ENCODE measurements at regions not wholly inside any gene's neighbourhood (a gene's known extent, or its start where the extent isn't known, plus 50 kb on each side); places are given as distances from the start of the nearest gene placed in this dataset.
A peak's percentile ranks its signal among the peaks of the same experiment; 100 is the strongest.
"Not testable (repeated sequence)": the region's sequence is repeated elsewhere in the genome, so short reads cannot be mapped to it uniquely, and the experiment has no call there.

GRCh38 chr1:14403961-14404645, 194.4 kb upstream of the KAZN start:
- DNase-seq (ENCODE audit: low read depth in 4 of 6, low spot score in 6 of 6), result no peak

GRCh38 chr1:14404862-14405301, 193.6 kb upstream of the KAZN start:
- Histone ChIP-seq H3K4me3 (ENCODE audit: low read depth, low read length) (no peak overlapping the region), H3K27ac (ENCODE audit: low read depth, low read length) (no peak overlapping the region), H3K27me3 (ENCODE audit: control insufficient read depth, insufficient read depth, low read length) (no peaks in the 10 kb centered on the region), H3K9me3 (ENCODE audit: control insufficient read depth, insufficient read depth, low read length) (peaks cover 2% of the 10 kb centered on the region), H3K4me1 (ENCODE audit: control insufficient read depth, insufficient read depth, low read length) (no peaks in the 10 kb centered on the region), H3K36me3 (ENCODE audit: control insufficient read depth, insufficient read depth, low read length) (no peaks in the 10 kb centered on the region)
- DNase-seq (ENCODE audit: low read depth in 4 of 6, low spot score in 6 of 6), result peak in 2 of 6 donors; percentile 64 to 72
- WGBS (ENCODE audit: insufficient coverage), result no CpG with 5 or more reads among the region's 1 CpG

More at GRCh38 chr1:14403961-14404645, 194.4 kb upstream of the KAZN start:
- H3K36me3 ChIP-seq (ENCODE audit: control insufficient read depth, insufficient read depth, low read length), result no peaks in the 10 kb centered on the region
- 96% methylated on average over 9 of the region's 13 CpGs for WGBS (ENCODE audit: insufficient coverage)
- peaks cover 2% of the 10 kb centered on the region for H3K9me3 ChIP-seq (ENCODE audit: control insufficient read depth, insufficient read depth, low read length)
- no peak overlapping the region for H3K4me3 ChIP-seq (ENCODE audit: low read depth, low read length)
- H3K27me3 ChIP-seq (ENCODE audit: control insufficient read depth, insufficient read depth, low read length), result no peaks in the 10 kb centered on the region
- H3K27ac ChIP-seq (ENCODE audit: low read depth, low read length), result no peak overlapping the region
- H3K4me1 ChIP-seq (ENCODE audit: control insufficient read depth, insufficient read depth, low read length), result no peaks in the 10 kb centered on the region

GRCh38 chr1:14412235-14412634, 186.2 kb upstream of the KAZN start:
- Histone ChIP-seq H3K4me1 (ENCODE audit: control insufficient read depth, insufficient read depth, low read length) (peaks cover 3% of the 10 kb centered on the region), H3K27ac (ENCODE audit: low read depth, low read length) (no peak overlapping the region), H3K36me3 (ENCODE audit: control insufficient read depth, insufficient read depth, low read length) (no peaks in the 10 kb centered on the region), H3K9me3 (ENCODE audit: control insufficient read depth, insufficient read depth, low read length) (no peaks in the 10 kb centered on the region), H3K27me3 (ENCODE audit: control insufficient read depth, insufficient read depth, low read length) (no peaks in the 10 kb centered on the region), H3K4me3 (ENCODE audit: low read depth, low read length) (no peak overlapping the region)
- no peak for DNase-seq (ENCODE audit: low read depth in 4 of 6, low spot score in 6 of 6)

GRCh38 chr1:14413819-14414490, 184.5 kb upstream of the KAZN start:
- peaks cover 3% of the 10 kb centered on the region for H3K4me1 ChIP-seq (ENCODE audit: control insufficient read depth, insufficient read depth, low read length)
- H3K27me3 ChIP-seq (ENCODE audit: control insufficient read depth, insufficient read depth, low read length), result no peaks in the 10 kb centered on the region
- H3K9me3 ChIP-seq (ENCODE audit: control insufficient read depth, insufficient read depth, low read length), result no peaks in the 10 kb centered on the region
- DNase-seq (ENCODE audit: low read depth in 4 of 6, low spot score in 6 of 6), result peak in 4 of 6 donors; percentile 30 to 75 (median 44)
- H3K27ac ChIP-seq (ENCODE audit: low read depth, low read length), result no peak overlapping the region
- H3K36me3 ChIP-seq (ENCODE audit: control insufficient read depth, insufficient read depth, low read length), result no peaks in the 10 kb centered on the region
- no CpG with 5 or more reads among the region's 5 CpGs for WGBS (ENCODE audit: insufficient coverage)
- H3K4me3 ChIP-seq (ENCODE audit: low read depth, low read length), result no peak overlapping the region

- H3K36me3 ChIP-seq (ENCODE audit: control insufficient read depth, insufficient read depth, low read length), result no peaks in the 10 kb centered on the region
- WGBS (ENCODE audit: insufficient coverage), result 67% methylated on average over 1 of the region's 3 CpGs
- peaks cover 3% of the 10 kb centered on the region for H3K4me1 ChIP-seq (ENCODE audit: control insufficient read depth, insufficient read depth, low read length)
- no peak for DNase-seq (ENCODE audit: low read depth in 4 of 6, low spot score in 6 of 6)
- H3K27me3 ChIP-seq (ENCODE audit: control insufficient read depth, insufficient read depth, low read length), result no peaks in the 10 kb centered on the region
- H3K27ac ChIP-seq (ENCODE audit: low read depth, low read length), result no peak overlapping the region
- H3K9me3 ChIP-seq (ENCODE audit: control insufficient read depth, insufficient read depth, low read length), result no peaks in the 10 kb centered on the region
- no peak overlapping the region for H3K4me3 ChIP-seq (ENCODE audit: low read depth, low read length)
These were observed 183.1 kb upstream of the KAZN start for GRCh38 chr1:14415396-14415795.

- H3K27ac ChIP-seq (ENCODE audit: low read depth, low read length); H3K9me3 ChIP-seq (ENCODE audit: control insufficient read depth, insufficient read depth, low read length); H3K4me1 ChIP-seq (ENCODE audit: control insufficient read depth, insufficient read depth, low read length); H3K27me3 ChIP-seq (ENCODE audit: control insufficient read depth, insufficient read depth, low read length); H3K4me3 ChIP-seq (ENCODE audit: low read depth, low read length); DNase-seq (ENCODE audit: low read depth in 4 of 6, low spot score in 6 of 6); H3K36me3 ChIP-seq (ENCODE audit: control insufficient read depth, insufficient read depth, low read length): not testable (repeated sequence)
- 88% methylated on average over 12 of the region's 15 CpGs for WGBS (ENCODE audit: insufficient coverage)
These were observed 178.7 kb upstream of the KAZN start for GRCh38 chr1:14419778-14420218.

GRCh38 chr1:14420686-14421085, 177.8 kb upstream of the KAZN start:
- no peaks in the 10 kb centered on the region for H3K27me3 ChIP-seq (ENCODE audit: control insufficient read depth, insufficient read depth, low read length)
- H3K9me3 ChIP-seq (ENCODE audit: control insufficient read depth, insufficient read depth, low read length), result no peaks in the 10 kb centered on the region
- 94% methylated on average over 18 of the region's 26 CpGs for WGBS (ENCODE audit: insufficient coverage)

GRCh38 chr1:14421295-14421976, 177.0 kb upstream of the KAZN start:
- Histone ChIP-seq H3K9me3 (ENCODE audit: control insufficient read depth, insufficient read depth, low read length) (no peaks in the 10 kb centered on the region), H3K4me1 (ENCODE audit: control insufficient read depth, insufficient read depth, low read length) (peaks cover 3% of the 10 kb centered on the region), H3K36me3 (ENCODE audit: control insufficient read depth, insufficient read depth, low read length) (no peaks in the 10 kb centered on the region), H3K4me3 (ENCODE audit: low read depth, low read length) (no peak overlapping the region), H3K27ac (ENCODE audit: low read depth, low read length) (no peak overlapping the region), H3K27me3 (ENCODE audit: control insufficient read depth, insufficient read depth, low read length) (no peaks in the 10 kb centered on the region)
- WGBS (ENCODE audit: insufficient coverage), result 73% methylated on average over 2 of the region's 5 CpGs
- DNase-seq (ENCODE audit: low read depth in 4 of 6, low spot score in 6 of 6), result no peak

More at GRCh38 chr1:14420686-14421085, 177.8 kb upstream of the KAZN start:
- Histone ChIP-seq H3K4me3 (ENCODE audit: low read depth, low read length) (no peak overlapping the region), H3K36me3 (ENCODE audit: control insufficient read depth, insufficient read depth, low read length) (no peaks in the 10 kb centered on the region), H3K27ac (ENCODE audit: low read depth, low read length) (no peak overlapping the region), H3K4me1 (ENCODE audit: control insufficient read depth, insufficient read depth, low read length) (peaks cover 3% of the 10 kb centered on the region)
- DNase-seq (ENCODE audit: low read depth in 4 of 6, low spot score in 6 of 6), result no peak

- no peak overlapping the region for H3K27ac ChIP-seq (ENCODE audit: low read depth, low read length)
- 100% methylated on average over 3 of the region's 9 CpGs for WGBS (ENCODE audit: insufficient coverage)
- H3K27me3 ChIP-seq (ENCODE audit: control insufficient read depth, insufficient read depth, low read length), result no peaks in the 10 kb centered on the region
- peak in 1 of 6 donors; percentile 34 for DNase-seq (ENCODE audit: low read depth in 4 of 6, low spot score in 6 of 6)
- no peaks in the 10 kb centered on the region for H3K9me3 ChIP-seq (ENCODE audit: control insufficient read depth, insufficient read depth, low read length)
- no peaks in the 10 kb centered on the region for H3K36me3 ChIP-seq (ENCODE audit: control insufficient read depth, insufficient read depth, low read length)
- H3K4me3 ChIP-seq (ENCODE audit: low read depth, low read length), result no peak overlapping the region
- peaks cover 3% of the 10 kb centered on the region for H3K4me1 ChIP-seq (ENCODE audit: control insufficient read depth, insufficient read depth, low read length)
These were observed 176.4 kb upstream of the KAZN start for GRCh38 chr1:14421977-14422609.
